GM11168 (cell line): ENCODE measurements at regions not wholly inside any gene's neighbourhood (a gene's known extent, or its start where the extent isn't known, plus 50 kb on each side); places are given as distances from the start of the nearest gene placed in this dataset.

ENCODE experiments used
- in situ Hi-C: fragments of 300-500 bp; cut with MboI; formaldehyde crosslinking; loops from one replicate; pipeline ENCODE4 v1.12.0; 2022; ENCODE audit warnings: low sequenced_read_pairs; ENCODE audit not compliant: unreplicated experiment

GRCh38 chr4:10181745-10182445, 65.3 kb upstream of the WDR1 start:
- in situ Hi-C loops: no loop called here

GRCh38 chr4:10180927-10181744, 64.5 kb upstream of the WDR1 start:
- in situ Hi-C loops: no loop called here

GRCh38 chr4:10180603-10180926, 64.0 kb upstream of the WDR1 start:
- in situ Hi-C loops: no loop called here

GRCh38 chr4:10179957-10180602, 63.5 kb upstream of the WDR1 start:
- in situ Hi-C loops: no loop called here

GRCh38 chr4:10178763-10179162, 62.2 kb upstream of the WDR1 start:
- in situ Hi-C loops: no loop called here

- in situ Hi-C loops: no loop called here
Observed at GRCh38 chr4:10175626-10176025, 59.0 kb upstream of the WDR1 start.

GRCh38 chr4:10173754-10174749, 57.5 kb upstream of the WDR1 start:
- in situ Hi-C loops: loop anchor here (25.0 kb wide), 1 partner anchor 363 kb away; no protein-coding TSS in a partner anchor

GRCh38 chr4:10173037-10173753, 56.6 kb upstream of the WDR1 start:
- in situ Hi-C loops: loop anchor here (25.0 kb wide), 1 partner anchor 364 kb away; no protein-coding TSS in a partner anchor

- in situ Hi-C loops: loop anchor here (25.0 kb wide), 1 partner anchor 365 kb away; no protein-coding TSS in a partner anchor
Observed at GRCh38 chr4:10172278-10172921, 55.8 kb upstream of the WDR1 start.

- in situ Hi-C loops: loop anchor here (25.0 kb wide), 1 partner anchor 366 kb away; no protein-coding TSS in a partner anchor
Observed at GRCh38 chr4:10171055-10171454, 54.5 kb upstream of the WDR1 start.

- in situ Hi-C loops: loop anchor here (25.0 kb wide), 1 partner anchor 367 kb away; no protein-coding TSS in a partner anchor
Observed at GRCh38 chr4:10169839-10170387, 53.3 kb upstream of the WDR1 start.

- in situ Hi-C loops: loop anchor here (25.0 kb wide), 1 partner anchor 369 kb away; no protein-coding TSS in a partner anchor
Observed at GRCh38 chr4:10168151-10168550, 51.6 kb upstream of the WDR1 start.

- in situ Hi-C loops: loop anchor here (25.0 kb wide), 1 partner anchor 370 kb away; no protein-coding TSS in a partner anchor
Observed at GRCh38 chr4:10167201-10167600, 50.6 kb upstream of the WDR1 start.
